H1 (cell line): ENCODE measurements at regions not wholly inside any gene's neighbourhood (a gene's known extent, or its start where the extent isn't known, plus 50 kb on each side); places are given as distances from the start of the nearest gene placed in this dataset.

Experiments
- CTCF ChIA-PET: fragments of 300-600 bp; sonication (Branson Sonifier 250); formaldehyde crosslinking; loops from one replicate; lab custom pipeline; 2021; ENCODE audit not compliant: partially characterized antibody; lab: Charles Lee
- POLR2A ChIA-PET: fragments of 300-600 bp; sonication (Branson Sonifier 250); formaldehyde crosslinking; loops from one replicate; lab custom pipeline; 2021; ENCODE audit warnings: inconsistent platforms; ENCODE audit not compliant: partially characterized antibody; lab: Charles Lee
- DNase-seq, 2 experiments: peaks; one replicate each; pipeline versions ENCODE4 v3.0.0 to v3.0.0-alpha.2; 2010 to 2022; ENCODE audit warnings: low spot score in 2 of 2, low read depth in 1 of 2, mixed read lengths in 1 of 2
- FAIRE-seq: peaks from 2 replicates; lab custom pipeline; 2011; peaks lifted over from hg19 to GRCh38; lab: Jason Lieb, UNC
- H2AFZ ChIP-seq: 2 replicates; pipeline ENCODE4 v1.8.1; 2012; ENCODE audit warnings: low read length, inconsistent platforms
- H2AK5ac ChIP-seq: 2 replicates; pipeline ENCODE4 v1.6.1; 2013; ENCODE audit warnings: low read depth, low read length
- H2BK120ac ChIP-seq: replicated peaks from 2 replicates; pipeline ENCODE3; 2013; ENCODE audit warnings: low read depth, low read length, inconsistent platforms
- H2BK12ac ChIP-seq: 2 replicates; pipeline ENCODE4 v1.6.1; 2013; ENCODE audit warnings: low read depth, low read length
- H2BK15ac ChIP-seq: 2 replicates; pipeline ENCODE4 v1.6.1; 2013; ENCODE audit warnings: low read length
- H2BK20ac ChIP-seq: 2 replicates; pipeline ENCODE4 v1.6.1; 2013; ENCODE audit warnings: low read length
- H2BK5ac ChIP-seq: 2 replicates; pipeline ENCODE4 v1.6.1; 2013; ENCODE audit warnings: low read depth, low read length
- H3K14ac ChIP-seq: 2 replicates; pipeline ENCODE4 v1.6.1; 2013; ENCODE audit warnings: inconsistent platforms; ENCODE audit not compliant: insufficient read length
- H3K18ac ChIP-seq: 2 replicates; pipeline ENCODE4 v1.6.1; 2013; ENCODE audit warnings: low read length; ENCODE audit errors: extremely low read depth
- H3K23ac ChIP-seq: 2 replicates; pipeline ENCODE4 v1.6.1; 2013; ENCODE audit warnings: inconsistent platforms; ENCODE audit not compliant: insufficient read length
- H3K23me2 ChIP-seq: 2 replicates; pipeline ENCODE4 v1.6.1; 2013; ENCODE audit warnings: low read depth, low read length
- H3K27ac ChIP-seq: 2 replicates; pipeline ENCODE4 v1.6.1; 2011; ENCODE audit warnings: low read depth, low read length, inconsistent platforms
- H3K27me3 ChIP-seq, 4 experiments: replicated peaks in 1 of 4; 1 replicate in 1 of 4; 2 replicates in 3 of 4; pipeline versions ENCODE4 v1.6.1 to v1.8.1; 2011 to 2013; ENCODE audit warnings: low read length in 3 of 4, mild to moderate bottlenecking in 3 of 4, inconsistent platforms in 2 of 4, mixed read lengths in 2 of 4, moderate library complexity in 1 of 4; ENCODE audit not compliant: control insufficient read depth in 3 of 4, insufficient read depth in 3 of 4; ENCODE audit errors: extremely low read depth in 1 of 4
- H3K36me3 ChIP-seq, 4 experiments: 2 replicates each; pipeline versions ENCODE4 v1.6.1 to v1.8.1; 2011 to 2013; ENCODE audit warnings: mild to moderate bottlenecking in 4 of 4, low read length in 3 of 4, moderate library complexity in 2 of 4, control low read depth in 1 of 4, inconsistent platforms in 1 of 4; ENCODE audit not compliant: insufficient read depth in 4 of 4, control insufficient read depth in 2 of 4
- H3K4ac ChIP-seq: replicated peaks from 2 replicates; pipeline ENCODE3; 2013; ENCODE audit warnings: low read length, low read depth, mixed read lengths, inconsistent platforms; ENCODE audit not compliant: insufficient read length
- H3K4me1 ChIP-seq, 4 experiments: replicated peaks in 1 of 4; 1 replicate in 1 of 4; 2 replicates in 3 of 4; pipeline versions ENCODE4 v1.6.1 to v1.8.1; 2011 to 2013; ENCODE audit warnings: low read length in 3 of 4, inconsistent platforms in 2 of 4, mixed read lengths in 1 of 4; ENCODE audit not compliant: insufficient read depth in 4 of 4, control insufficient read depth in 3 of 4
- H3K4me2 ChIP-seq, 2 experiments: 2 replicates each; pipeline versions ENCODE4 v1.6.1 to v1.8.1; 2011 to 2013; ENCODE audit warnings: low read depth in 2 of 2, low read length in 2 of 2, control low read depth in 1 of 2, inconsistent platforms in 1 of 2, mild to moderate bottlenecking in 1 of 2; ENCODE audit not compliant: insufficient read depth in 1 of 2
- H3K4me3 ChIP-seq, 4 experiments: fragments of 200-600, 300-600 bp in 1 of 4; sonication (generic), shearing (Covaris generic), sonication (Bioruptor Twin) in 1 of 4; 2 replicates each; pipeline versions ENCODE4 v1.5.1 to v1.8.1; 2011 to 2016; ENCODE audit warnings: low read length in 4 of 4, low read depth in 3 of 4, control low read depth in 2 of 4, inconsistent platforms in 2 of 4, mild to moderate bottlenecking in 2 of 4, mixed read lengths in 1 of 4, moderate library complexity in 1 of 4; ENCODE audit not compliant: insufficient read depth in 2 of 4; ENCODE audit errors: extremely low read depth in 1 of 4
- H3K56ac ChIP-seq: replicated peaks from 2 replicates; pipeline ENCODE3; 2013; ENCODE audit warnings: low read depth, mild to moderate bottlenecking, mixed read lengths, low read length, inconsistent platforms; ENCODE audit not compliant: insufficient read length
- H3K79me1 ChIP-seq: 2 replicates; pipeline ENCODE4 v1.6.1; 2013; ENCODE audit warnings: low read depth, low read length, control low read depth
- H3K79me2 ChIP-seq, 2 experiments: 2 replicates each; pipeline versions ENCODE4 v1.6.1 to v1.8.1; 2012 to 2013; ENCODE audit warnings: low read length in 2 of 2, mild to moderate bottlenecking in 2 of 2, inconsistent platforms in 1 of 2; ENCODE audit not compliant: insufficient read depth in 2 of 2, control insufficient read depth in 1 of 2
- H3K9ac ChIP-seq, 4 experiments: replicated peaks in 1 of 4; 1 replicate in 1 of 4; 2 replicates in 3 of 4; pipeline versions ENCODE4 v1.6.1 to v1.8.1; 2011 to 2013; ENCODE audit warnings: low read depth in 3 of 4, low read length in 3 of 4, control low read depth in 2 of 4, mild to moderate bottlenecking in 2 of 4, moderate library complexity in 2 of 4, inconsistent platforms in 1 of 4; ENCODE audit errors: extremely low read depth in 1 of 4
- H3K9me3 ChIP-seq, 2 experiments: 2 replicates each; pipeline versions ENCODE4 v1.6.1 to v1.8.1; 2012 to 2013; ENCODE audit warnings: mild to moderate bottlenecking in 2 of 2, moderate library complexity in 2 of 2, control low read depth in 1 of 2, inconsistent platforms in 1 of 2, low read depth in 1 of 2, low read length in 1 of 2, mixed read lengths in 1 of 2; ENCODE audit not compliant: insufficient read depth in 2 of 2
- H4K20me1 ChIP-seq, 2 experiments: replicated peaks in 1 of 2; 2 replicates each; pipeline versions ENCODE3 to v1.8.1; 2011 to 2013; ENCODE audit warnings: inconsistent platforms in 2 of 2, low read length in 2 of 2, mild to moderate bottlenecking in 1 of 2; ENCODE audit not compliant: insufficient read depth in 2 of 2, control insufficient read depth in 1 of 2
- H4K5ac ChIP-seq: 2 replicates; pipeline ENCODE4 v1.6.1; 2013; ENCODE audit warnings: low read length, low read depth, mixed read lengths, inconsistent platforms; ENCODE audit not compliant: insufficient read length
- H4K8ac ChIP-seq: 2 replicates; pipeline ENCODE4 v1.8.0; 2013; ENCODE audit warnings: mild to moderate bottlenecking, moderate library complexity, low read length, inconsistent platforms; ENCODE audit not compliant: insufficient read depth; ENCODE audit errors: extremely low read depth
- H4K91ac ChIP-seq: replicated peaks from 2 replicates; pipeline ENCODE3; 2013; ENCODE audit warnings: low read length, mixed read lengths, inconsistent platforms; ENCODE audit not compliant: insufficient read length
- RBBP5 ChIP-seq: IDR thresholded peaks from 2 replicates; pipeline ENCODE4 v1.7.1; 2012; ENCODE audit warnings: low read depth, mild to moderate bottlenecking, inconsistent platforms, low read length, moderate library complexity, borderline replicate concordance
- WGBS, 2 experiments: shearing (Covaris generic) in 1 of 2; methylation state at CpG; one replicate each; pipeline versions ENCODE4 v1.1.6 to v1.1.7; 2013 to 2015; ENCODE audit warnings: low lambda C conversion rate in 2 of 2, mixed read lengths in 2 of 2, inconsistent platforms in 1 of 2, low coverage in 1 of 2, missing lambda C conversion rate in 1 of 2; ENCODE audit not compliant: insufficient replicate concordance in 2 of 2, insufficient coverage in 1 of 2, insufficient read length in 1 of 2; ENCODE audit errors: extremely low coverage in 1 of 2, missing lambda C conversion rate in 1 of 2; 5-methylcytosine and 5-hydroxymethylcytosine counted together

DNA sequence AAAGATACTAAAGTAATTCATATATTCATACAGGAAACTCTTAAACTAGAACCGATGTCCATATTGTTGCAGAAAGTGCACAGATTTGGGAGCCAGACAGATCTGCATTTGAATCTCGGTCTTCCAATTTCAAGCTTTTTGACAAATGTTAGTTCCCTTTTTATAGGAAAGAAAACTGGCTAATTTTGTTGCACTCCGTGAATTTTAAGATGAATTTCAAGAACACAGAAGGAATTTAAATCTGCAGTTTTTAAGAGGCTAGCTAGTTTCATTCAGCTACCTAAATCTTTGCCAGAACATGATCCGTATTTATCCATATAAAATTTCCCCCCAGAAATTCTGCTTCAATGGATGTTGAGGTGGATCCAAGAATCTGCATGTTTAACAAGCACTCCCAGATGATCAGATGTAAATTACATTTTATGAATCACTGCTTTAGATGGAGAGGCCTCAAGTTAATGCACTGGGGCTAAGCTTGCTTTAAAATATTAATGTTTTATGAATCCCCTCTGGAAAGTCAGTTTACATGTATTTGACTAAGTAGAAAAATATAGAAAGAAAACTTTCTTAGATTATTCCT, 1296.3 kb upstream of the CADM2 start:
- H3K79me1 ChIP-seq: no peaks in the 10 kb centered on the region
- no peaks in the 10 kb centered on the region for H3K9me3 ChIP-seq
- no peak overlapping the region for H3K4ac ChIP-seq
- no peak overlapping the region for H3K4me3 ChIP-seq
- H2BK20ac ChIP-seq: no peak overlapping the region
- no peaks in the 10 kb centered on the region for H4K20me1 ChIP-seq
- no peak overlapping the region for H3K56ac ChIP-seq
- H2AK5ac ChIP-seq: no peak overlapping the region
- no peak for TF ChIP-seq RBBP5
- no peak overlapping the region for H3K14ac ChIP-seq
- H3K79me2 ChIP-seq: no peaks in the 10 kb centered on the region
- no peak overlapping the region for H4K5ac ChIP-seq
- no peaks in the 10 kb centered on the region for H3K23me2 ChIP-seq
- no peak overlapping the region for H2BK12ac ChIP-seq
- no peak overlapping the region for H2BK5ac ChIP-seq
- H2AFZ ChIP-seq: no peak overlapping the region
- H4K91ac ChIP-seq: no peak overlapping the region
- no peak for FAIRE-seq
- H3K4me1 ChIP-seq: no peaks in the 10 kb centered on the region
- DNase-seq: no peak
- no peak overlapping the region for H3K4me2 ChIP-seq
- WGBS, 2 experiments: 95% methylated on average over 4 of the region's 4 CpGs; no CpG with 5 or more reads in 1 of the 2 experiments
- ChIA-PET CTCF (no interaction called here), POLR2A (no interaction called here)
- no peak overlapping the region for H4K8ac ChIP-seq
- no peaks in the 10 kb centered on the region for H3K36me3 ChIP-seq
- no peak overlapping the region for H3K27ac ChIP-seq
- H3K23ac ChIP-seq: no peak overlapping the region
- H2BK15ac ChIP-seq: no peak overlapping the region
- H3K9ac ChIP-seq: no peak overlapping the region
- H3K27me3 ChIP-seq: no peaks in the 10 kb centered on the region
- no peak overlapping the region for H2BK120ac ChIP-seq
- no peak overlapping the region for H3K18ac ChIP-seq
